Esophagus squamous epithelium (tissue), 5 donors: ENCODE measurements at regions not wholly inside any gene's neighbourhood (a gene's known extent, or its start where the extent isn't known, plus 50 kb on each side); places are given as distances from the start of the nearest gene placed in this dataset.

Experiments
- DNase-seq: peaks from one replicate; lab custom pipeline; 2025; lab: John Stamatoyannopoulos, UW
- H3K27ac ChIP-seq, 4 donors: fragments of 200-600 bp; sonication (generic); one replicate each; pipeline ENCODE4 v1.5.1; 2016 to 2019; ENCODE audit warnings: mild to moderate bottlenecking in 1 of 4
- H3K27me3 ChIP-seq, 4 donors: fragments of 200-600 bp; sonication (generic); 1 replicate in 3 of 4; 2 replicates in 1 of 4; pipeline versions ENCODE4 v1.5.1 to v1.6.0; 2017 to 2021; ENCODE audit warnings: antibody characterized with exemption in 1 of 4
- H3K36me3 ChIP-seq, 3 donors: fragments of 200-600 bp; sonication (generic); one replicate each; pipeline ENCODE4 v1.5.1; 2016 to 2019
- H3K4me1 ChIP-seq, 3 donors: fragments of 200-600 bp; sonication (generic); one replicate each; pipeline ENCODE4 v1.5.1; 2017 to 2019
- H3K4me3 ChIP-seq, 4 donors: fragments of 200-600 bp; sonication (generic); 1 replicate in 3 of 4; 2 replicates in 1 of 4; pipeline ENCODE4 v1.5.1; 2016 to 2019; ENCODE audit warnings: mild to moderate bottlenecking in 2 of 4, moderate library complexity in 1 of 4
- H3K9me3 ChIP-seq, 3 donors: fragments of 200-600 bp; sonication (generic); one replicate each; pipeline ENCODE4 v1.5.1; 2016 to 2019
- CTCF ChIP-seq, 6 experiments: fragments of 450-650 bp in 4 of 6; fragments of 200-600 bp in 2 of 6; sonication (generic) in 2 of 6; IDR thresholded peaks; one replicate each; pipeline ENCODE4 v1.5.1; 2016 to 2019; ENCODE audit warnings: antibody characterized with exemption in 6 of 6, mild to moderate bottlenecking in 4 of 6, moderate library complexity in 4 of 6
- POLR2A ChIP-seq, 4 donors: fragments of 450-650 bp; IDR thresholded peaks; one replicate each; pipeline ENCODE4 v1.6.1; 2017; ENCODE audit warnings: antibody characterized with exemption in 4 of 4, mild to moderate bottlenecking in 4 of 4, moderate library complexity in 3 of 4
- WGBS, 2 donors: methylation state at CpG; one replicate each; pipeline ENCODE4 v1.1.5; 2018; 5-methylcytosine and 5-hydroxymethylcytosine counted together
- intact Hi-C: fragments of 100-400 bp; cut with DNase I; formaldehyde crosslinking; loops from one replicate; pipeline ENCODE4 v1.15.0; 2022
- donor health status: DM: yes; HTN: yes; CAD: no.

- no peak overlapping the region for H3K4me3 ChIP-seq
- intact Hi-C loops: no loop called here
- no peak for DNase-seq
- no peaks in the 10 kb centered on the region for H3K9me3 ChIP-seq
- H3K27ac ChIP-seq: no peak overlapping the region
- H3K27me3 ChIP-seq: peaks cover 0 to 16% (median 0%) of the 10 kb centered on the region in 4 donors
- TF ChIP-seq POLR2A (IDR thresholded peaks at IDR 0.05) (no peak), CTCF (IDR thresholded peaks at IDR 0.05) (no peak)
- no peaks in the 10 kb centered on the region for H3K36me3 ChIP-seq
- H3K4me1 ChIP-seq: no peaks in the 10 kb centered on the region
- 92 to 93% methylated on average over 29 to 30 of the region's 31 CpGs for WGBS, 2 donors
Measured at GRCh38 chr2:521853-522530, 155.2 kb downstream of the TMEM18 start.

- 67 to 76% methylated on average over 11 of the region's 11 CpGs for WGBS, 2 donors
- DNase-seq: no peak
- Histone ChIP-seq H3K36me3 (no peaks in the 10 kb centered on the region), H3K9me3 (no peaks in the 10 kb centered on the region), H3K4me1 (no peaks in the 10 kb centered on the region), H3K27me3 (peaks cover 0 to 13% (median 0%) of the 10 kb centered on the region in 4 donors), H3K4me3 (no peak overlapping the region), H3K27ac (no peak overlapping the region)
- intact Hi-C loops: no loop called here
- TF ChIP-seq CTCF (IDR thresholded peaks at IDR 0.05) (no peak), POLR2A (IDR thresholded peaks at IDR 0.05) (no peak)
Measured at GRCh38 chr2:520663-521340, 156.4 kb downstream of the TMEM18 start.

- TF ChIP-seq POLR2A (IDR thresholded peaks at IDR 0.05) (no peak), CTCF (IDR thresholded peaks at IDR 0.05) (no peak)
- no peak for DNase-seq
Measured at GRCh38 chr2:516944-517343, 160.3 kb downstream of the TMEM18 start.

GRCh38 chr2:516131-516530, 161.1 kb downstream of the TMEM18 start:
- Histone ChIP-seq H3K4me3 (no peak overlapping the region), H3K27me3 (no peaks in the 10 kb centered on the region), H3K4me1 (no peaks in the 10 kb centered on the region), H3K36me3 (no peaks in the 10 kb centered on the region), H3K27ac (no peak overlapping the region), H3K9me3 (no peaks in the 10 kb centered on the region)
- WGBS, 2 donors: 81 to 87% methylated on average over 7 of the region's 7 CpGs
- TF ChIP-seq CTCF (IDR thresholded peaks at IDR 0.05): no peak
- TF ChIP-seq POLR2A (IDR thresholded peaks at IDR 0.05): no peak
- DNase-seq: no peak
- intact Hi-C loops: no loop called here

More at GRCh38 chr2:516944-517343, 160.3 kb downstream of the TMEM18 start:
- Histone ChIP-seq H3K27me3 (no peaks in the 10 kb centered on the region), H3K36me3 (no peaks in the 10 kb centered on the region), H3K4me1 (no peaks in the 10 kb centered on the region), H3K27ac (no peak overlapping the region), H3K4me3 (no peak overlapping the region), H3K9me3 (no peaks in the 10 kb centered on the region)
- 74 to 80% methylated on average over 5 of the region's 5 CpGs for WGBS, 2 donors
- intact Hi-C loops: no loop called here

GRCh38 chr2:515441-516127, 161.6 kb downstream of the TMEM18 start:
- no peak for TF ChIP-seq POLR2A (IDR thresholded peaks at IDR 0.05)
- no peak for TF ChIP-seq CTCF (IDR thresholded peaks at IDR 0.05)
- H3K27ac ChIP-seq: no peak overlapping the region
- DNase-seq: no peak
- no peaks in the 10 kb centered on the region for H3K36me3 ChIP-seq
- H3K4me1 ChIP-seq: no peaks in the 10 kb centered on the region
- H3K9me3 ChIP-seq: no peaks in the 10 kb centered on the region
- H3K27me3 ChIP-seq: no peaks in the 10 kb centered on the region
- intact Hi-C loops: no loop called here
- 76 to 85% methylated on average over 3 of the region's 3 CpGs for WGBS, 2 donors
- H3K4me3 ChIP-seq: no peak overlapping the region
